Astrocyte of the cerebellum (primary cell): ENCODE measurements at regions not wholly inside any gene's neighbourhood (a gene's known extent, or its start where the extent isn't known, plus 50 kb on each side); places are given as distances from the start of the nearest gene placed in this dataset.

Experiments used
- DNase-seq: peaks from one replicate; pipeline ENCODE4 v3.0.0-alpha.2; 2011; ENCODE audit warnings: low read depth
- H3K4me3 ChIP-seq: 2 replicates; pipeline ENCODE4 v1.5.1; 2011; ENCODE audit warnings: mild to moderate bottlenecking, low read depth, low read length, moderate library complexity
- CTCF ChIP-seq: IDR thresholded peaks from 2 replicates; pipeline ENCODE4 v1.5.1; 2012; ENCODE audit warnings: low read length, low read depth, moderate library complexity, mild to moderate bottlenecking; ENCODE audit errors: missing control alignments
- in situ Hi-C: cut with HindIII; loops from 2 replicates; pipeline ENCODE4 v1.10.0; 2017; ENCODE audit warnings: low sequenced_read_pairs

GRCh38 chr2:226199555-226199954 lies 600.1 kb downstream of the IRS1 start:
- H3K4me3 ChIP-seq: no peak overlapping the region
- no peak for DNase-seq
- no peak for TF ChIP-seq CTCF
- in situ Hi-C loops: no loop called here

DNA sequence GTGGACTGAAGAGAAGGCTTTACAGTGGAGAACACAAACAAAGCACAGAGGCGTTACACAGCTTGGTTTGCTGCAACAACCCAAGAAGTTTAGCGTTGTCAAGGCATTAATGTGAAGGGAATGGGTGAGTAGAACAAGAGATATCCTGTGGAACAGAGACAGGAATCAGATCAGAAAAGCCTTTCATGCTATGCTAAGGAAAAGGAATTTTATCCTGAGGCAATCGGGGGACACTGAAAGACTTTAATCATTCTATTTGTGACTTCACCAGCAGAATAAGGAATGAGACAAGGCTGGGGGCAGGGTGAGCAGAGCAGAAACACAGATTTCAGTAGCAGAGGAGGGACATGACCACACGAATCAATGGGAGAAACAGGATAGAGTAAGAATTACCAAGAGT lies 600.7 kb downstream of the IRS1 start:
- DNase-seq: no peak
- in situ Hi-C loops: no loop called here
- H3K4me3 ChIP-seq: no peak overlapping the region
- no peak for TF ChIP-seq CTCF

GRCh38 chr2:226190479-226191252 lies 609.0 kb downstream of the IRS1 start:
- no peak for TF ChIP-seq CTCF
- no peak for DNase-seq
- in situ Hi-C loops: no loop called here
- no peak overlapping the region for H3K4me3 ChIP-seq

DNA sequence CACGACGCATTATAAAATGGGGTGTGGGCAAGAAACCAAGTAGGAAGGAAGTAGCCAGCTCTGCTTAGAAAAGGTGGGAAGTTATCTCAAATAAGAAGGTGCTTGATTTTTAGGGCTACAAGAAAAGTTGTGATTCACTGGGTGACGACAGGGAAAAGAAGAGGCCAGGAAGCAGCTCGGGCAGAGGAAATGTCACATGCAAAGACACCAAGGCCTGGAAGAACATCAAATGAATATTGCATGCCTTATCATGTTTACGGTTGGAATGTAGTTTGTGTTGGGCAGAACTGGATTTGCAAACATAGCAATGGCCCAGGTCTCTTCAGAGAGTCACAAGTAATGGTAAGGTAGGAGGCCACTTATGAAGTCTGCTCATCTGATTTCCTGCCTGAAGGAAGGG lies 610.6 kb downstream of the IRS1 start:
- TF ChIP-seq CTCF: no peak
- no peak overlapping the region for H3K4me3 ChIP-seq
- no peak for DNase-seq
- in situ Hi-C loops: no loop called here

- DNase-seq: no peak
- TF ChIP-seq CTCF: no peak
- in situ Hi-C loops: no loop called here
- no peak overlapping the region for H3K4me3 ChIP-seq
These were observed 612.0 kb downstream of the IRS1 start for GRCh38 chr2:226187616-226188015.

GRCh38 chr2:226187156-226187555 lies 612.5 kb downstream of the IRS1 start:
- no peak for TF ChIP-seq CTCF
- DNase-seq: no peak
- H3K4me3 ChIP-seq: no peak overlapping the region
- in situ Hi-C loops: no loop called here
